Naive B cell (primary cell): ENCODE measurements at regions not wholly inside any gene's neighbourhood (a gene's known extent, or its start where the extent isn't known, plus 50 kb on each side); places are given as distances from the start of the nearest gene placed in this dataset.

Experiments
- ATAC-seq, 2 donors: fragments of 150-1000 bp; cut with Tn5 transposase; 2 replicates each; pipeline ENCODE4 v1.10.0; 2021; ENCODE audit warnings: low read depth in 2 of 2, mild to moderate bottlenecking in 2 of 2, moderate library complexity in 2 of 2
- DNase-seq: peaks from one replicate; pipeline ENCODE4 v3.0.0; 2022
- H3K27ac Mint-ChIP-seq, 6 donors: one replicate each; pipeline ENCODE4 v1.8.0; 2020 to 2022; ENCODE audit warnings: mild to moderate bottlenecking in 6 of 6, mixed read lengths in 6 of 6, moderate library complexity in 5 of 6, inconsistent platforms in 2 of 6
- H3K27me3 Mint-ChIP-seq, 3 donors: one replicate each; pipeline ENCODE4 v1.8.0; 2021 to 2022; ENCODE audit warnings: mixed read lengths in 3 of 3, mild to moderate bottlenecking in 1 of 3
- H3K36me3 Mint-ChIP-seq, 2 donors: one replicate each; pipeline ENCODE4 v1.8.0; 2020 to 2022; ENCODE audit warnings: mixed read lengths in 2 of 2, inconsistent platforms in 1 of 2, mild to moderate bottlenecking in 1 of 2
- H3K4me1 Mint-ChIP-seq, 3 donors: one replicate each; pipeline ENCODE4 v1.8.0; 2020 to 2022; ENCODE audit warnings: mixed read lengths in 3 of 3, inconsistent platforms in 1 of 3, mild to moderate bottlenecking in 1 of 3, moderate library complexity in 1 of 3
- H3K4me3 Mint-ChIP-seq, 8 donors: one replicate each; pipeline ENCODE4 v1.8.0; 2020 to 2022; ENCODE audit warnings: mild to moderate bottlenecking in 8 of 8, mixed read lengths in 8 of 8, moderate library complexity in 8 of 8, inconsistent platforms in 2 of 8
- H3K9me3 Mint-ChIP-seq, 7 donors: one replicate each; pipeline ENCODE4 v1.8.0; 2020 to 2022; ENCODE audit warnings: mixed read lengths in 7 of 7, mild to moderate bottlenecking in 5 of 7, inconsistent platforms in 2 of 7, moderate library complexity in 1 of 7

DNA sequence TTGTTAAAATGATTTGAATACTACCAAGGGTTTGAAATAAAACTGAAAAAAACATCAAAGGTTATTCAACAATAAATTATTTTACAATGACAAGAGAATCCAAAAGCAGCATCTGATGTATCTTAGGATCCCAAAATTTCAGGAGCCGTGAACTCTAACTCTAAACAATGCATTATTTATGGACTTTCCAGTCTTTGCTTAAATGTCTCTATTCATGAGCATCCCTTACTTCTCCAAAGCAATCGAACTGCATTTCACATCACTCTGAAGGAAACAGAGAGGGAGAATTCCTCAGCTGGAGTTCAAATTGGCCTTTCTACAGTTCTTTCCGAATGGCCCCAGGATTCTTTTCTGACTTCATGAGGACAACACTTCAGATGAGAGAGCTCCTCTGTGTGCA lies 229.1 kb downstream of the CBLN4 start:
- H3K27me3 Mint-ChIP-seq = no peaks in the 10 kb centered on the region
- H3K36me3 Mint-ChIP-seq = no peaks in the 10 kb centered on the region
- peaks cover 0 to 17% (median 0%) of the 10 kb centered on the region in 7 donors for H3K9me3 Mint-ChIP-seq
- H3K27ac Mint-ChIP-seq = no peak overlapping the region
- no peaks in the 10 kb centered on the region for H3K4me1 Mint-ChIP-seq
- H3K4me3 Mint-ChIP-seq = no peak overlapping the region
- no peak for DNase-seq
- no peak for ATAC-seq

DNA sequence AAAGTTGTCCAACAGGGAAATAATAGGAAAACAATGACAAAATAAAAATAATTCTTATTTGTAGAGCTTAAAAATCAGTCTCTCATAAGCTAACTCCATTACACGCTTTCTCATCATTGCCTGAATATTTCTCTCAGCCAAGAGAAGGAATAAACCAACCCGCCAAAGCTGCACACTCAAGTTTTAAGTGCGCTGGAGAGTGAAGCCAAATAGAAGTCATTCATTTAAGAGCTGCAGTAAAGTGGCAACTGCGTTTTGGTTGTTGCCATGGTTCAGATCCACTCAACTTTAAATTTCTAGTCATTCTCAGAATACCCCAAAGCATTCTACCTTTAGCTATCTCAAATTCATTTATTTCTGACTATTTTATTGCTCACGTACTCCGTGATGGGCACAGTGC lies 230.7 kb downstream of the CBLN4 start:
- H3K9me3 Mint-ChIP-seq = peaks cover 0 to 17% (median 0%) of the 10 kb centered on the region in 7 donors
- no peak for DNase-seq
- H3K27me3 Mint-ChIP-seq = no peaks in the 10 kb centered on the region
- no peak overlapping the region for H3K27ac Mint-ChIP-seq
- ATAC-seq = no peak
- H3K4me3 Mint-ChIP-seq = no peak overlapping the region
- H3K4me1 Mint-ChIP-seq = no peaks in the 10 kb centered on the region
- H3K36me3 Mint-ChIP-seq = no peaks in the 10 kb centered on the region

DNA sequence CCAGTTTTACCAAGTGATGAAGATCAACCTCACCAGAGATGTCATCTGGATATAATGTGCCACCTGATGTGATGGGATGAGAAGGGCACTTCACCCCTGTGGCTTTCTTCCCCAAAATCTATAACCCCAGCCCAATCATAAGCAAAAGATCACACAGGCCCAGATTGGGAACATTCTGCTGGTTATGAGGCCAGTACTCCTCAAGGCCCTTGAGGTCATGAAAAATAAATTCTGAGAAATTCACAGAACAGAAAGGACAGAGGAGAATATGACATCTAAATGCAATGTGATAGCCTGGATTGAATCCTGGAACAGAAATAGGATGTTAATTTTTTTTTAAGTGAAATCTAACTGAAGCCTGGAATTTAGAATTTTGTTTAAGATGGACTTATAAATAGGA lies 243.5 kb downstream of the CBLN4 start:
- Mint-ChIP-seq H3K27me3 (no peaks in the 10 kb centered on the region), H3K4me1 (no peaks in the 10 kb centered on the region), H3K4me3 (no peak overlapping the region), H3K36me3 (no peaks in the 10 kb centered on the region), H3K9me3 (peaks cover 4 to 22% (median 18%) of the 10 kb centered on the region in 7 donors), H3K27ac (no peak overlapping the region)
- no peak for ATAC-seq
- DNase-seq = no peak

DNA sequence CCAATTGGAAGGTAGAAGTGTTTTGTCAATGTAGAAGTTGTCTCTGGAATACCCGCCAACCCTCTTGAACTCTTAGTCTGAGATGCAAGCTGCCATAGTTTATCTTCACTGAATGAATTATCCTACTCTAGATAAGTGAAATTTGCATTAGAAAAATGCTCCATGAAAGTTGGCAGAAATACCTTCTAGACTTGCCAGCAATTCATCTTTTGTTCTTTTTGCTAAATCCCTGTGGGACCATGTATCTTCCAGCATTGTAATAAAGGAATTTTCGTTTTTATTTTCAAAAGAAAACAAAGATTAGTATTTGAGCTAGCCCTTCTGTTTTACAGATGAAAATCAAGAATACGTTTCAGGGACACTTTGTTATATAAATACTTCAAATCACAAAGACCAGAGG lies 244.2 kb downstream of the CBLN4 start:
- Mint-ChIP-seq H3K27me3 (no peaks in the 10 kb centered on the region), H3K27ac (no peak overlapping the region), H3K36me3 (no peaks in the 10 kb centered on the region), H3K9me3 (peaks cover 2 to 22% (median 18%) of the 10 kb centered on the region in 7 donors), H3K4me3 (no peak overlapping the region), H3K4me1 (no peaks in the 10 kb centered on the region)
- DNase-seq (no peak), ATAC-seq (no peak)

DNA sequence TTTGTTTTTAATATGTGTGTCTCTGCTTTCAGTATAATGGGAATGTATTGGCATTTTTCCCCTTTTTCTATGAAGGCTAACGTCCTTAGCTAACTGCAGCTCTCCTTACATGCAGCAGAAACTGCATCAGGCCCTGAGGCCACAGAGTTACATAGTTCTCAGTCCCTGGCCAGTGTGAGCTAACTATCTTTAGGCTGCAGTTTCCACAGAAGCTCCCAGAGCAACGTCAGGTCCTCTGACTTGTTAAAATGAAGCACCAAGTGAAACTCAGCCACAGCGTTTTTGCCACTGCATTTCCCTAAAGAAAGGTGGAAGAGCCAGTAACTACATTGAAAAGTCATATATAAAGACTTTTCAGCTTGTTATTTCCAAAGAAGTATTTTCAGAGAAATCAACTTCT lies 244.7 kb downstream of the CBLN4 start:
- no peak overlapping the region for H3K4me3 Mint-ChIP-seq
- DNase-seq (no peak), ATAC-seq (no peak)
- H3K36me3 Mint-ChIP-seq = no peaks in the 10 kb centered on the region
- peaks cover 2 to 23% (median 17%) of the 10 kb centered on the region in 7 donors for H3K9me3 Mint-ChIP-seq
- no peak overlapping the region for H3K27ac Mint-ChIP-seq
- no peaks in the 10 kb centered on the region for H3K4me1 Mint-ChIP-seq
- H3K27me3 Mint-ChIP-seq = no peaks in the 10 kb centered on the region

DNA sequence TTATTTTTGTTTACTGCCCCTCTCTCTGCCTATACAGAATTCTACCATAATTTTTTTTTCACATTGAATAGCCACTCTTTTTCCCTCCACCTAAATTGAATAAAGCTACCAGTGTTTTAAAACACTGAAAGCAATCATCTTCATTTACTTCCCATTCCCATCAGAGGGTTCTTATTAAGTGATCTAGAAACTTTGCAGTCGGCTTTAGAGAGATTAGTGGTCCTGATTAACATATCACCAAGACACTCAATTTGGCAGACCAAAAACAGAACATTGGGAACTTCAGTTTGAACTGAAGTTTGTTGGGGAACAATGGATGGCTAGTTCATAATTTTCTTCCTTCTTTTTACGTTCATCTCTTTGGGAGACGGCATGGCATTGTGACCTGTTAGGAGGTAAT lies 249.5 kb downstream of the CBLN4 start:
- Mint-ChIP-seq H3K27me3 (no peaks in the 10 kb centered on the region), H3K4me3 (no peak overlapping the region), H3K36me3 (no peaks in the 10 kb centered on the region), H3K27ac (no peak overlapping the region), H3K9me3 (peaks cover 0 to 9% (median 2%) of the 10 kb centered on the region in 7 donors), H3K4me1 (no peaks in the 10 kb centered on the region)
- no peak for ATAC-seq
- no peak for DNase-seq

DNA sequence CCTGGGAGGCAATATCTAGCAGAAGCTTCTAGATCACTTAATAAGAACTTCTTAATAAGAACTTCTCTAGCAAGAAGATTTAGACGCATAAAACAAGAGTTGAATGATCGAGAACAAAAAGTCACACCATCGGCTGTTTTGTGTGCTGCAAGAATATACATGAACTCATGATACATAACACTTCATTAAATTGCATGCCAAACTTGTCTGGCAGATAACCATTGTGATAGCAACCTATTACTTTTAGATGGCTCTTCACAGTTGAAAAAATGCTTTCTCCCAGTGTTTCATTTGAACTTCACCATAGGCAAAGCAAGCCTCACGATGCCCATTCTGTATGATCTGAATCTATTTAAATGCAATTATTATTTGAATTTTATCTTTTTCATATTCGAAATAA lies 249.9 kb downstream of the CBLN4 start:
- DNase-seq (no peak), ATAC-seq (no peak)
- no peaks in the 10 kb centered on the region for H3K27me3 Mint-ChIP-seq
- peaks cover 0 to 9% (median 2%) of the 10 kb centered on the region in 7 donors for H3K9me3 Mint-ChIP-seq
- H3K4me3 Mint-ChIP-seq = no peak overlapping the region
- no peaks in the 10 kb centered on the region for H3K4me1 Mint-ChIP-seq
- no peaks in the 10 kb centered on the region for H3K36me3 Mint-ChIP-seq
- no peak overlapping the region for H3K27ac Mint-ChIP-seq

DNA sequence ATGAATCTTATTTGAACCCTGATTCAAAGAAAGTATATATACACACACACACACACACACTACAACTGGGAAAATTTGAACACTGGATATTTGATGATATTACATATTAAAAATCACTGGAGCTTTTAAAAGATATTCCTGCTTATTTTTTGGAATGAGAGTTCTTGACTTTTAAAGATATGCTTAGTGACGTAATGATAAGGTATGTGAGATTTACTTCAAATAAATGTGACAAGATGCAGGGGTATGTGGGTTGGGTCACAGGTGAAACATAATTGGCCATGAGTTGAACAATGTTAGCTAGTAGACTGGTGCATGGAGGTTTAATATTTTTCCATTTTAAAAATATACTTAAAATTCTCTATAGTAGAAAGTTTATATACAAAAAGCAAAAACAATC lies 258.6 kb downstream of the CBLN4 start:
- ATAC-seq (no peak), DNase-seq (no peak)
- Mint-ChIP-seq H3K36me3 (no peaks in the 10 kb centered on the region), H3K27me3 (no peaks in the 10 kb centered on the region), H3K9me3 (peaks cover 0 to 6% (median 2%) of the 10 kb centered on the region in 7 donors), H3K27ac (no peak overlapping the region), H3K4me1 (no peaks in the 10 kb centered on the region), H3K4me3 (no peak overlapping the region)

DNA sequence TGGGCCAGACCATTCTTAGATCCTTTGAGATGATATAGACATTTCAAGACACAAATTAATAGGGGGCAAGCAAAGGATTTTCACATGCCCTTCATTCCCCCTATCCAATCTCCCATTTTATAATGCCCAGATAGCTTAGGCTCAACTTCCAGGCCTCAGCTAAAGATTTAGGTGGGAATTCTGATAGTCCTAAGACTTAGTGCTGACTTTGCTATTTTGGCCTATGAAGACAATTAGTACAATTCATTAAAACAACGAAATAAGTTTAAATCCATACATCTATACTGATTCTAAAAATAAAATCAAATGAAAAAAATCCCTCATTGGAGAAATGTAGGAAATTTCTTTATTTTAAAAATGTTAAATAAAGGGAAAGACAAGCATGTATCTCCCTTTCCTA lies 259.5 kb downstream of the CBLN4 start:
- DNase-seq (no peak), ATAC-seq (no peak)
- no peak overlapping the region for H3K4me3 Mint-ChIP-seq
- peaks cover 0 to 6% (median 2%) of the 10 kb centered on the region in 7 donors for H3K9me3 Mint-ChIP-seq
- H3K27ac Mint-ChIP-seq = no peak overlapping the region
- H3K4me1 Mint-ChIP-seq = no peaks in the 10 kb centered on the region
- H3K27me3 Mint-ChIP-seq = no peaks in the 10 kb centered on the region
- H3K36me3 Mint-ChIP-seq = no peaks in the 10 kb centered on the region

DNA sequence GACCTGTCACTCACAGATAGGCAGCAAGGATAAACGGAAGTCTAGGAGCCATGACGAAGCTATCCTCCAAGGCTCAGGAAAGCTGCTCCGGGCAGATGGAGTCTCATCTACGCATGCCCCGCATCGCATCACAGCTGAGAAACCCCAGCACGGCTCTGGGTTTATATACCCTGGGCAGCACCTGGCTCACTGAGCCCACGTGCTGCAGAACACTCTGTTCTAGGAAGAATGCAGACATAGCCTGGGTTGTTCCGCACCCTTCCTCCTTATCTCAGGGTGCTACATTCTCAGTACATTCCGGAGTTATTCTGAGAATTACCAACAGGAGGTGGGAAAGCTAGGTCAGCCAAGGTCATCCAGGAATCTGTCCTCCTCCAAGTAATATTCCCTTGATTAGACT lies 260.4 kb downstream of the CBLN4 start:
- no peak overlapping the region for H3K27ac Mint-ChIP-seq
- DNase-seq (no peak), ATAC-seq (no peak)
- no peaks in the 10 kb centered on the region for H3K27me3 Mint-ChIP-seq
- H3K4me3 Mint-ChIP-seq = no peak overlapping the region
- no peaks in the 10 kb centered on the region for H3K4me1 Mint-ChIP-seq
- H3K9me3 Mint-ChIP-seq = peaks cover 0 to 6% (median 2%) of the 10 kb centered on the region in 7 donors
- H3K36me3 Mint-ChIP-seq = no peaks in the 10 kb centered on the region

DNA sequence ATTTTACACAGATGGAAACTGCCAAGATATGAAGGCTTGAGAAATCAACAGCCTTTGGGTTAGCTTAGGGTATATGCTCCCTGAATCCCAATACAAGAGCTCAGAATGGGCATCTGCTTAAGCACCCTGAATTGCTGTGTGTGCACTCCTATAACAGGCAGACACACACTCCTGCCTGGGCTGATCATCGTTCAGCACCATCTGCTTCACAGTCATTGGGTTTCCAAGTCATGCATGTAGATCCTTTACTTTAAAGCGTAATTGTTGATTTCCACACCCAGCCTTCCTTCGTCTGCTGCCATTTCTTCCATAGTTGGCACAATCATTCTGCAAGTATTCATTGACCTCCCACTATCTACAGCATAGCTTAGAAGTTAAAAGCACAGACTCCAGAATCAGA lies 263.5 kb downstream of the CBLN4 start:
- Mint-ChIP-seq H3K27ac (no peak overlapping the region), H3K9me3 (peaks cover 0 to 7% (median 0%) of the 10 kb centered on the region in 7 donors), H3K27me3 (no peaks in the 10 kb centered on the region), H3K4me3 (no peak overlapping the region), H3K36me3 (no peaks in the 10 kb centered on the region), H3K4me1 (no peaks in the 10 kb centered on the region)
- no peak for ATAC-seq
- DNase-seq = no peak

DNA sequence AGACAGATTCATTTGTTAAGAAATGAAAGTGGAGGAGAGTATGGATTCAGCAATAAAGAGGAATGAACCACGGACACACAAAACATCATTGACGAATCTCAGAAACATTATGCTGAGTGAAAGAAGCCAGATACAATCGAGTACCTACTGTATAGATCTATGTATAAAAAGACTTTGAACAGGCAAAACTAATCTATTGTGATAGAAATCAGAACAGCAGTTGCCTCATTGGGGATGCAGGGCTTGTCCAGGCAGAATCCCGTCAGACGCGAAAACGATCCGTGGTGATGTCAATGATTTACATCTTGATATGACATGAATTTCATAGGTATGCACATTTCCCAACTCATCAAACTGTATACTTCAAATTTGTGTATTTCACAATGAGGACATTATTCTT lies 265.2 kb downstream of the CBLN4 start:
- Mint-ChIP-seq H3K27me3 (no peaks in the 10 kb centered on the region), H3K4me3 (no peak overlapping the region), H3K36me3 (no peaks in the 10 kb centered on the region), H3K9me3 (peaks cover 0 to 12% (median 0%) of the 10 kb centered on the region in 7 donors), H3K27ac (no peak overlapping the region), H3K4me1 (no peaks in the 10 kb centered on the region)
- ATAC-seq (no peak), DNase-seq (no peak)

DNA sequence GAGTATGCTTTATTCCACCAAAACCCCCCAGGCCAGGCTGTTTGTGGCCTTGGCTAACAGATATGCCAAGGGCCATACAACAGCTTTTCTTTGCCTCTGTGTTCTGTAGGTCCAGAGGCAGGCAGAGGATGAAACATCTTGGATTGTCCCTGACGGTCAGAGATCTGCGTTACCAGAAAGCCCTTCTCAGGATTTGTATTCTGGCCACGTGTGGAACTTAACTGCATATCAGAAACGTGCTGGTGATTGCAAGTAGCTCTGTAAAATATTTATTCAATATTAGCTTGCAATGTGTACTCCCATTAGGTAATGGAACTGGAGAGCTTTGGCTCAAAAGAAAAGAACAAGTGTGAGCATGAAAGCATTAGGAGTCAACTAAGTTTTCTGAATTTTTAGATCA lies 275.0 kb downstream of the CBLN4 start:
- no peak for ATAC-seq
- no peak for DNase-seq
- H3K36me3 Mint-ChIP-seq = no peaks in the 10 kb centered on the region
- no peak overlapping the region for H3K4me3 Mint-ChIP-seq
- H3K9me3 Mint-ChIP-seq = peaks cover 0 to 12% (median 6%) of the 10 kb centered on the region in 7 donors
- H3K4me1 Mint-ChIP-seq = no peaks in the 10 kb centered on the region
- H3K27ac Mint-ChIP-seq = no peak overlapping the region
- no peaks in the 10 kb centered on the region for H3K27me3 Mint-ChIP-seq

DNA sequence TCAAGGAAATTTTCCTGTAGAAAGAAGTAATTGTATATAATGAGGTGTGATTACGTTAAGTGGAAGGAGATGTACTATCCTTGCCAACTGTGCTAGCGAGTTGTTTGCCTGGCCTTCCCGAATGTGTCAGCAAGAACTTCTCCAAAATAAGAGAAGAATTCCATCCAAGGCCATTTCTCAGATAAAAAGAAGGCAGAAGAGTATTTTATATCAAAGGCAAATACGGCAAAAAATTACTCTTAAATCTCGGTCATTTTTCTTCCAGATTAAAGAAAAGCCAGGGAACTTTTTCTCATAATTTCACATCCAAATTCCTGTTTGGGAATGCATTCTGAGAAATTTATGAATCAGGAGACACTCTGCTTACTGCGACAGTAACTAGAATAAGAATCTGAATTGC lies 290.6 kb downstream of the CBLN4 start:
- no peaks in the 10 kb centered on the region for H3K4me1 Mint-ChIP-seq
- DNase-seq (no peak), ATAC-seq (no peak)
- H3K36me3 Mint-ChIP-seq = no peaks in the 10 kb centered on the region
- H3K4me3 Mint-ChIP-seq = no peak overlapping the region
- H3K27ac Mint-ChIP-seq = no peak overlapping the region
- peaks cover 6 to 20% (median 8%) of the 10 kb centered on the region in 7 donors for H3K9me3 Mint-ChIP-seq
- peaks cover 0 to 4% (median 0%) of the 10 kb centered on the region in 3 donors for H3K27me3 Mint-ChIP-seq

DNA sequence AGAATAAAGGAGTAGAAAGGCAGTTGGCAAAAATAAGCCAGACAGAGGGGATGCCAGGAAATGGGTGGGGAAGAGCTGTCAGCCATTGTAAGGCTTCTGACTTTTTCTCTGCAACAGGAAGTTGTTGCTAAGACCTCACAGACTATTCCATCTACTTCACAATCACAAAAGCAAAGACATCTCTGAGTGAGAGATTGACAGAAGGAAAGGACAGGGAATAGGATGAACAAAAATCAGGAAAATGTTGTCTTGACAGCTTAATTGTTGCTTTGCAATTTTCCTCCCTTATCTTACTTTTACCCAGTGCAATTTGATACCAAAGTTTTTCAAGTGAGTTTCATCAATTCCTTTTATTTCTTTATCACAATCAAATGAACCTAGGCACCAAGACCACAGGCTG lies 291.2 kb downstream of the CBLN4 start:
- Mint-ChIP-seq H3K4me3 (no peak overlapping the region), H3K4me1 (no peaks in the 10 kb centered on the region), H3K9me3 (peaks cover 6 to 26% (median 11%) of the 10 kb centered on the region in 7 donors), H3K36me3 (no peaks in the 10 kb centered on the region), H3K27me3 (peaks cover 0 to 4% (median 0%) of the 10 kb centered on the region in 3 donors), H3K27ac (no peak overlapping the region)
- DNase-seq = no peak
- no peak for ATAC-seq
